Activated effector memory CD4-positive, alpha-beta T cell treated with Interleukin-2 at 50 U/mL for 16 hours (primary cell): ENCODE measurements at regions not wholly inside any gene's neighbourhood (a gene's known extent, or its start where the extent isn't known, plus 50 kb on each side); places are given as distances from the start of the nearest gene placed in this dataset.

ENCODE experiments used
- DNase-seq: peaks from one replicate; pipeline ENCODE4 v3.0.0-alpha.2; 2020

DNA sequence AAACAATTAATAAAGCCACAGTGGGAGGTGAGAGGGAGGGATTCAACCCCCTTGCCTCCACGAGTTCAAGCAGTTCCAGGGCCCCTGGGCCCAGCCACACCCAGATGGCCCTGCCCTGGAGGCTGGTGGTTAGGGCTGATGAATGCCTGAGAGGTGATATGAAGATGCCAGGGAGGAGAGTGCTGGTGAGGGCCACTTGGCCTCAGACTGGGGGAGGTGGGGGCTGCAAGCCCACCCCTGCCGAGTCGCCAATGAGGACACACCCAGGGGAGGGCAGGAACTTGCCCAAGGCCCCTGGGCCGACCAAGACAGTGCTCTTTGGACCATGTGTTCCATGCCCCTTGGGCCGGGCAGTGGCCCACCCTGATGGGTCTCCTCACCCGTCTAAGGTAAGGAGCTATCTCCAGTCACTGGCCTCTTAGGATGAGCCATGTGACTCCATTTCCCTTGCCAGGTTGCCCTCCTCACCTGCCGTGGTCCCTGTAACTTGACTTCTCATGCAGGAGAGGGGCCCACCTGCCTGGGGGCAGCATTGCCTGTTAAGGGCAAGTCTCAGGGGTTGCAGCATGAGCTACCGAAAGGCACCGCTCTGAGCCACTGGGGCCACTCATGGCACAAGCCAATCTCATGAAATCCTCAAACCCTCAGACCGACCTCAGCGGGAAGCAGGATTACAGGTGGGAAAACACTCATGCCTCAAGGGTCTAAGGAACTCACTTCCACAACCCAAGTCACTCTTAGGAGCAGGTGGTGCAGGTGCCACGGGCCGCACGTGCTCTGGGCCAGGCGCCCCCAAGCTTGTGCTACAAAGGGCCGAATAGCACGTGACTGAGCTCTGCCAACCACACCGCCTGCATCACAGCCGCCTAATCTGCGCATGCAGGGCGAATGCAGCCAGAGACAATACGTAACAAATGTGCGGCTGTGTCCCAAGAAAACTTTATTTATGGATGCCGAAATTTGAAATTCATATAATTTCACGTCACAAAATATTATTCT lies 147.4 kb upstream of the MLN start:
- no peak for DNase-seq

DNA sequence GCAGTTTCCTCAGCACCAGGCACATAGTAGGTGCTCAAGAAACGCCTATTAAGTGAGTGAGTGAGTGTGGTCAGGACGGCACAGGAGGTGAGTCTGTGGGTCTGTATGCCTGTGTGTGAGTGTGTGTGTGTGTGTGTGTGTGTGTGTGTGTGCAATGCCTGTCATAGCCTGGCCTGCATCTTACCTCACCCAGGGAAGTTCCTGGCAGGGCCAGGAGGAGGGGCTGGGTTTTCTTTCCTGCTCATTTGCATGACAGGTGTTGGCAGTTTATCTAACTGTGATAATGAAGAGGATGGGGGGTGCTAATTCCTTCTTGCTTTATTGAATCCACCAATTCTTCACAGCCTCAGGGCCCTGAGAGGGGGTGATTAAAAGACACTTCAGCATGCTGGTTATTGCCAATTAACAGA lies 146.7 kb upstream of the MLN start:
- DNase-seq = no peak

DNA sequence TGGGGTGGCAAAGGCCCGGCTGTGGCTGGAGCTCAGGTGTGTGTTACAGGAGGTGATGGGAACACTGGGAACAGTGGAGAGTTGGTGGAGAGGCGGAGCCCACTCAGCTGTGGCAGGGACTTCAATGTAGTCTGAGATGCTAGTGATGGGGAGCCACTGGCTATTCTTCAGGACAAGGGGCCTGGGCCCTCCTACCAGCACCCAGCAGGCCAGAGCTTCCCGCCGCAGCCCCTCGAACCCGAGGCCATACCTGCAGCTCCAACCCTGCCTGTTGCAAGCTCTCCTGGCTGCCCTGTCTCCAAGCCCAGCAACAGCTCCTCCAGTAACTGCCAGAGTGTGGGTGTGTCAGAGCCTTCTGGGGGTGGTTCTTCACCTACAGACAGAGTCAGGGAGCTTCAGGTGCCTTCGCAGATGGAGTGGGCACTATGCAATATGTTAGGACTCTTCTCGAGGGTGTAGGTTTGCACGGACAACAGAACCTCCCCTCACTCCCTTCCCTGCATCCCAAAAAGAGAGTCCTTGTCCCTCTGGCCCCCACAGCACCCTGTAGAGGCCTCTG lies 146.2 kb upstream of the MLN start:
- DNase-seq = no peak

DNA sequence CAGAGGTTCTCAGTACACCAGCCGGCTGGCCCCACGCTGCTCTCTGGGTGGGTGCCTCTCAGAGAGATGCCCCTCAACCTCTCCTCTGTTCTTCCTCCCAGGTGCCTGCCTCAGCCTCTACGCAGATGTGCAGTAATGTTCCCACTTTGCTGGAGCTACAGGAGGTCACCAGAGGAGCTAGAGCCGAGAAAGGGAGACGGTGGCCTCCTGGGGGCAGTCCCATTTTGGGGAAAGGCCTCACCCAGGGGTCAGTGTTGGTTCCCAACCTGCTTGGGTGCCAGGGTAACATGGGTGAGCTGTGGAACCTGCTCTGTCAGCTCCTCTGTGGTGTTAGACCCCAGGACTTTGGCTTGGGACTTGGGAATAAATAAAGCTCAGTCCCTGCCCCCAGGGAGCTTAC lies 145.3 kb upstream of the MLN start:
- no peak for DNase-seq

DNA sequence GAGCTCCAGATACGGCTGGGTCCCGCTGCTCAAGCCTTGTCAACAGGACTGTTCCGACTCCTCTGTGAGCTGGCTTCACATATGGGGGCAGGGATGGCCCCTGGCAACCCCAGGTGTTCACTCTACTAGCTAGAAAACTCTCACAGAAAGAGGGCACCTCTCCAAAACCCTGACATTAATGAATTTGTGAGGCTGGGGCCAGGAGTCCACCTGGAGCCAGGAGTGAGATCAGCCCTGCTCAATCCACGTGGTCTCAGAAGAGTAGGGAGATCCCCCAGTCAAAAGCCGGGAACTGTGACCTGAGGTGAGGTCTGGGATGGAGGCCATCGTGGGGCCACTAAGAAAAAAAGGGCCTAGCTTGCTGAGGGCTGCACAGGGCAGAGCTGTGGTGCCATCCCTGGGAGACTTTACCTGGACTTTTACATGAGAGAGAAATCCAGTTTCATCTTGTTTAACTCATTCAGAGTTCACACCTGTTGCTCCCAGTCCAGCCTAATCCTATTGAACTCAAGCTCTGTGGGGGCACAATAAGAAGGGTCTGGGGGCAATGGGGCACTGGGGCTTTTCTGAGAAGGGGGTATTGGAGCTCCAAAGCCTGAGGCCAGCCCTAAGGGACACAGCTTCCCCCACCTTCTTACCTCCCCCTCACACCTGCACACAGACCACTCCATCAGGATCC lies 144.3 kb upstream of the MLN start:
- DNase-seq = no peak

DNA sequence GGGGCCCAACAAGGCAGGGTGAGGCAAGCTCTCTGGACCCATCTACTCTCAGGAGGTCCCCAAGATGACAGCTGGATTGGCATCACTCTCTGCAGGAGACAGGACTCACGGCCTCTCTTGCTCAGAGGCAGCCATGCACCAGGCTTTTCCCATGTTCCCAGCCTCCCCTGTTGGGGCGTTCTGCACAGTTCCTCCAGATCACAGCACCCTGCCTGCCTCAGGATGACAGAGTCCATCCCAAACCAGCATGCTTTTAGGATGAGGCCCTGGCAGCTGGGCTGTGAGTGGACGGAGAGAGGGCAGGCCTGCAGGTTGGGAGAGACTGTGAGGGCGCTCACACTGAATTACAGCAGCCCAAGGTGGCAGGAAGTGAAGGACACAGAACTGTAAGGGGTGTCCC lies 143.2 kb upstream of the MLN start:
- no peak for DNase-seq

DNA sequence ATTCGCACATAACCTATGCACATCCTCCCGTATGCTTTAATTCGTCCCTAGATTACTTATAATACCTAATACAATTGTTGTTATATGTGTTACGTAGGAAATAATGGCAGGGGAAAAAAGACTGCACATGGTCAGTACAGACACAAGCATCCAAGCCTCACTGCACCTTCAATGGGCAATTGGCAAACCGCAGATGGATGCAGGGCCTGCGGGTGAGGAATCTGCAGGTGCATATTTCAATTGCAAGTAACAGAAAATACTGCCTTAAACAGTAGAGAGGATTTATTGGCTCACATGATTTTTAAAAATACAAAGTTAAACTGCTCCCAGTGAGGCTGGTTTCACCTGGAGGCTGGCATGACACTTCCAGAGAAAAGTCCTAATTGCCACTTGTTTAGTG lies 142.1 kb upstream of the MLN start:
- no peak for DNase-seq

DNA sequence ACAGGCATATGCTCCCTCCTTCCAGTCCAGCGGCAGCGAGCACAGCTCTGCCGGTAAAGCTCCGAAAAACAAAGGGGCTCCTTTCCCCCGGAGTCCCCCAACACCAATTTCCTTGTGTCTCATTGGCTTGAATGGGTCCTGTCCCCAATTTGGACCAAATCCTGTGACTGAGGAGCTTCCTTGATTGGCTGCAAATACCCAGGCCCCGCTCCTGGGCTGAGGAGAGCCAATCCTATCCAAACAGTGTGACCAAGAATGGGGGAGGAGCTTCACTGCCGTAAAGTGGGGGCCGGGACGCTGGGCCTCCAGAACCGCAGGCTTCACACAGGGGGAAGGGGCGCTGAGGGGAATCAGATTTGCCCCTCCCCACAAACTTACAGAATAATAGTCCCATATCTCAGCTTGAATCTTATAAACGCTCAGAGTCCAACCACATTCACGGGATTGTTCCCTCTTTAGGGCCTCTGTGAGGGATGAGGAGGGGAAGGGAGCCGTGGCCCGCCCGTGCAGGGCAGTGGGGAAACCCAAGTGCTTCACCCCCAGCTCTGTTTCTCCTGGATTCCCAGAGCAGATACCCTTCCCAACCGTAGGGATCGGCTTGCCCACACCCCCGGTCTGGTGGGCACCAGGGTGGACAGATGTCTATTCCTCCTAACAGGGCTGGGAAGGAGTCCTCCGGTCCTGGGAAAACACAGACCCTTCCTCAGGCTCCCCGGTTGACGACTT lies 141.0 kb upstream of the MLN start:
- no peak for DNase-seq

DNA sequence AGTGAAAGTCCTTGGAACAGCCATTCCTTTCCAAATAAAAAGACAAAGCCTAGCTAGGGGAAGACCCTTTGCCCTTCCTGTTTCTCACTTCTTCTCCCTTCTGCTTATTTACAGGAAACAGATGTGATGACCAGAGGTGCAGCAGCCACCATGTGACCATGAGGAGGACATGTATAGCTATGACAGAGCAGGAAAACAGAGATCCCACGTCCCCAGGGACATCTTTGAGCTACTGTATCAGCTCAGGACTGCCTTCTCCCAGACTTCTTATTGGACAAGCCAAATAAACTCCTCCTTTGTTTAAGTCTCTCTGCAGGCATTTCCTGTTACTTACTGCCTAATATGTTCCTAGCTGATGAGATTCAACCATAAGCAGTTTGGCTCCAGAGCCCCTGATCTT lies 133.1 kb upstream of the MLN start:
- no peak for DNase-seq

DNA sequence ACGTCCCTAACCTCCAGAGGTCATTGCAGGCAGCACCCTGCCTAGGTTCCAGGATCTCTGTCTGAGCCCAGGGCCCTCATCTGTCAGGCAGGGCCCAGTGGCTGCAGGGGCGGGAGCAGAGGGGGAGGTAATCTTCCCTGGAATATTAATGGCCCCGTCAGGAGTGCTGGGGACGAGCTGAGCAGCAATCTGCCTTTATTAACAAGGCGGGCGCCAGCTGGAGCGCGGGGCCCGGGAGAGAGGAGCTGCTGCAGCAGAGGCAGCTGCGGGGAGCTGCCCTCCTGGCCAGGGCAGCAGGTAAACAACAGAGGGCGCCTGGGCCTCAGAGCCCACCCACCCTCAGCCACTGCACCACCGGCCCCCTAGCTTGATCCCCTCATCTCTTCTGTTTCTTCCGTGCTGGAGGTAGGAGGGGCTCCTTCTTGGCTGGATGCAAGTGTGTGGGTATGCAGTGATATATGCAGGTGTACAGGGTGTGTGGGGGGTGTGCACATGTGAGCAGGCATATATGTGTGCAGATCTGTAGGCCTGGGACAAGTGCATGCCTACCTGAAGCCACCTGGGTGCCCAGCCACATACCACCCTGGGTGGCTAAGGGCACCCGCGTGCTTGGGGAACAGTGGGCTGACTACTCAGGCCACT lies 131.8 kb upstream of the MLN start:
- DNase-seq = no peak

DNA sequence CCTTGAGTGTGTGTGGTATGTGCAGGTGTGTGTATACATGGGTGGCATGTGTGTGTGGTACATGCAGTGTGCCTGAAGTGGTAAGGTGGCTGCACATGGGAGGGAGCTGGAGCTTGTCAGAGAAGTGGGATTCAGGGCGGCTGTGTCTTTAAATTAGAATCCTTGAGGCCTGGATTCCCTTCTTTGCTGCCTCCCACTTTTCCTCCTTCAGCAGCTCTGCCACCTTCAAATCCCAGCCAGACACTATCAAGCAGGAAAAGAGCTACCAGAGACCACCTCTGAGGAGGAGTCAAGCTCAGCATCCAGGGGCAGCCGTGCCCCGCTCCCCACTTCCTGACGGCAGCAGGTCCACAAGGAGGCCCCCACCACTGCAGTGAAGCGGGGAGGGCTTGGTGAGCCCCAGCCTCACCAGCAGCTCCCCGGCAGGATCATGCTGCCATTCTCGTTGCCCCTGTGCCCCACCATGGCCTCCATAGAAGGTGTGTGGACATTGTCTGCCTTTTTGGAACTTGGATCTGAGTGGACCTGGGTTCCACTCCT lies 131.0 kb upstream of the MLN start:
- no peak for DNase-seq

DNA sequence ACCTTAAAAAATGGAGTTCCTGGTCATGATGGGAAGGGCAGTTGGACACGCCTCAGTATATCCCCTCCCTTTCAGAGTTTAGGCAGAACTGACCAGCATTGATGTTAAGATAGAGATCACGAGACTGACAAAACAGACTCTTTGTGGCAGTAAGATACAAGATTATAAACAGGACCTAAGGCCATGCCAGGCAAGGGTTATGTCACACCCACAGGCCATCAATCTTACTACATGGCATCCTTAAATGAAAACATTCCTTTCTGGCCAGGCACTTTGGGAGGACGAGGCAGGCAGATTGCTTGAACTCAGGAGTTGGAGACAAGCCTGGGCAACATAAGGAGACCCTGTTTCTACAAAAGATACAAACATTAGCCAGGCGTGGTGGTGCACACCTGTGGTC lies 129.3 kb upstream of the MLN start:
- DNase-seq = no peak

DNA sequence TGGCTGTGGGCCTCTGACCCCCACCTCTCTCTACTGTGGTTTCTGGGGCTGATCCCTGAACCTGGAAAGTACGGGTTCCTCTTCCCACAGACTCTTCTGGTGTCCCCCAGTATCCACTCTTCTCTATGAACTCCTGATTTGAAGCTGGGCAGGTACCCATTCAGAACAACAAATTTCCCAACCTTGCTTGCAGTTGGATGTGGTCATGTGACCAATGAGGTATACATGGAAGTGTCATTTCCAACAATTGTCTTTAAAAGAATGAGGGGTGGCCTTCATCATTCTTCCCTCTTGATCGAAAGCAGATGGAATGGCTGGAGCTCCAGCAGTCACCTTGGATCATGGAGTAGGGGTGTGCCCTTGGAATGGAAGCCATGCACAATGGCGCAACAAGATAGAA lies 128.0 kb upstream of the MLN start:
- DNase-seq = no peak

DNA sequence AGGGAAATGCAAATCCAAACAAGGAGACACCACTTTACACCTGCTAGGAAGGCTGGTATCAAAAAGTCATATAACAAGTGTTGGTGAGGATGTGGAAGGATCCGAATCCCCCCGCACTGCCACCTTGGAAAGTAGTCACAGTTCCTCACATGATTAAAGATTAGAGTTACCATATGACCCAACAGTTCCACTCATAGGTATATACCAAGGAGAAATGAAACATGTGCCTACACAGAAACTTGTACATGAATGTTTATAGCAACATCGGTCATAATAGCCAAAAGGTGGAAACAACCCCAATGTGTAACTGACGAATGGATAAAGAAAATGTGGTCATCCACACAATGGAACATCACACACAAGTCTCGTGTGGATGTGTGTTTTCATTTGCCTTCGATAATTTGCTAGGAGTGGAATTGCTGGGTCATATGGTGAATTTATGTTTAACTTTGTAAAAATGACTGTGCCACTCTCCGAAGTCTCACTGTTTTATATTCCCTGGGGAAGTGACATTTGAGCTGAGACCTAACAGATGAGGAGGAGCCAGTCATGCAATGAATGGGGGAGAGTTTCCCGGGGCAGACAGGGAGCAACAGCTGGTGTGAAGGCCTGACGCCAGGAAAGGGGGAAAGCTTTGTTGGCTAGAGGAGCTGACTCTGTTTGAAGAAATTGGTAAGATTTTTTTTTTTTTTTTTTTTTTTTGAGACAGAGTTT lies 125.9 kb upstream of the MLN start:
- no peak for DNase-seq

DNA sequence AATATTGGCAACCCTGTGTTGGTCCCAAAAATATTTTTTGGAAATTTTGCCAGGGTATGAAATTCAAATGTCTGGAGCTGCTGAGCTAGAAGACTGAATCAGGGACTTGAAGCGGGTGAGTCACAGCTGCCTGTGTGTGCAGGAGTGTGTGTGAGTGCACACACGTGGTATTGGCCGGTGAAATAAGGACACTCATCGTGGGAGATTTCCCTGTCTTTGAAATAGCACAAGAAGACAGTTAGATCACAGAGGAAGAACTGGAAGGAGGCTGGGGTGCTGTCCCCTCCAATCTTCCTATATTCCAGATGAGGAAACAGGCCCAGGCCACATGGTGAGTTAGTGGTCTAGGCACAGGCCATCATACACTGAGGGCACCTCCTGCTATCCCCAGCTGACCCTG lies 123.8 kb upstream of the MLN start:
- DNase-seq = no peak

DNA sequence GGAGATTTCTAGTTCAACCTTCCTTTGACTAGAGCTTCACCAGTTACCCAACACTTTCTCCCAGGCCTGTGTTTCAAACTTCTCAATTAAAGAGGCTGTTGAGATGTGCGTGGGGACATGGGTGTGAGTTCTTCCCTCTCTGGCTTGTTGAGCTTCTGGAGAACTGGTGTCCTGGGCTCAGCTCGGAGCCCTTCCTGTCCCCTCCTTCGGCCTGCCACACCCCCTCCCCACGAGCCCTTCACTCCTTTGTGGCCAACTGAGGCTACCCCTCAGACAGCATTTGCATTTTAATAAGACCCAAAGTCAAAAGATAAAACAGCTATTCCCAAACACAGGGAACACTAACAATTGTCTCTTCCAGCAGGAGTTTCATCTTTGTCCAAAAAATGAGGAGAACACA lies 123.3 kb upstream of the MLN start:
- no peak for DNase-seq

DNA sequence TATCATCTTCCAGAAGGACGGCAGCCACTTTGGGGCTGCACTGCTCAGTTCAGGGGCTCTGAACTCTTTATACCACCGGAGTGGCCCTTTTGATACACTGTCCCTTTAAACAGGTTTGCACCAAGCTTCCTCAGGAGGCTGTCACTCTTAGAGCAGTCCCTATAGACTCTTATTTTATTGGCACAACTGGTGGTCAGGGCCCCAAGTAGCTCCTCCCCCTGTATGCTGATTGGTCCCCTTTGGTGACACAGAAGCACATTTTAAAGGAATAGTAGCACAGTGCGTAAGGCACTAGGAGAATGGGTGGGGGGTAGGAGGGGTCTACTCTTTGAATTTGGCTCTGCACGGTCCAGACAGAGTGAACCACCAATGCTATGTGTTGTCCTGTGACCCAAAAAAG lies 122.6 kb upstream of the MLN start:
- no peak for DNase-seq

DNA sequence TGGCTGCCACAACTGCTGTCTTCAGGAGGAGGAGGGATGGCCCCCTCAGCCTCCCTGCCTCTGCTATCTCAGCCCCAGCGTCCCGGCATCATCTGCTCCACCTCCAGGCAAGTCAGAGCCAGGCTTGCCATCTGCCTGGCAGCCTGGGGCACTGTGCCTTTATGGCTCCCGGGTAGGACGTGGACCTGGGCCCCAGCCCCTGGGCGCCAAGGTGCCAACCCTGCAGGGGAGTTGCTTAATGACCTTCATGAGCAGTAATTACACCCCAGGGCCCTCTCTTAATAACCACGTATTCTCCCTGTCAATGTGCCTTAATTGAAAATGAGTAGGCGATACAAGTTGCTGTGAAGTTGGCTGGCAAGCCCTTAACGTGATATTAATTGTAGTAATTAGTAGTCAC lies 122.1 kb upstream of the MLN start:
- no peak for DNase-seq

DNA sequence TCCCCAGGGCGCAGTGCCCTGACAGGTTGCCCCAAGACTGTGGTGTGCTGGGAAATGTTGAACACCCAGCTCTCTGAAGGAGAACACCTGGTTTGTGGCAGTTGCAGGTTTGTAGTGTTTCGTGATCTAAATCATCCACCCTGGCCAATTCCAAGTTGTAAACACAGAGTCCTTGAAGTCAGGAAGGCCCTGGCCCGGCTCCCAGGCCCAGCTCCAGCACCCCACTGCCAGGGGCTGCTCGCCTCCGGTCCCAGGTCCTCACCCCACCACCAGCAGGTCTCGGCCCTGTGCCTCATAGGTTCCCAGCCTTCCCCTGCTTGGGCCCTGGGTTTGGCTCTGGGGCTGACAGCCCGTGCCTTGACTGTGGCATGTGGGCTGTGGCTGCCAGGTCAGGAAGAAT lies 121.4 kb upstream of the MLN start:
- DNase-seq = no peak

DNA sequence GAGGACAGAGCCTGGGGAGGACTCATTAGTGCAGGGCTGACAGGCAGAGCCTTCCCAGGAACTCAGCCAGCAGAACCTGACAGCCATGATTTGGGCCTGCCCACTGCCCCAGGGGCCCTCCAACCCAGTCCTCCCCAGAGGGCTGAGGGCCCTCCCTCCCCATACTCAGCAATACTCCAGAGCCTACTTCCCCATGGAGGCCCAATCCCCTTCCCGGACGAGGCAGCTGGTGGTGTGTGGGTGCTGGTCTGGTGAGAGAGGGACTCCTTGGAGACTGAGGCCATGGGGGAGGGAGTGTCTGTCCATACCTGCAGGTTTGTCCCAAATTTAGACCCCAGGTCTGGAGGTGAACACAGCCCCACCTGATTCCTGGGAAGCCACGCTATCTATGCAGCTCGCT lies 120.9 kb upstream of the MLN start:
- DNase-seq = no peak

DNA sequence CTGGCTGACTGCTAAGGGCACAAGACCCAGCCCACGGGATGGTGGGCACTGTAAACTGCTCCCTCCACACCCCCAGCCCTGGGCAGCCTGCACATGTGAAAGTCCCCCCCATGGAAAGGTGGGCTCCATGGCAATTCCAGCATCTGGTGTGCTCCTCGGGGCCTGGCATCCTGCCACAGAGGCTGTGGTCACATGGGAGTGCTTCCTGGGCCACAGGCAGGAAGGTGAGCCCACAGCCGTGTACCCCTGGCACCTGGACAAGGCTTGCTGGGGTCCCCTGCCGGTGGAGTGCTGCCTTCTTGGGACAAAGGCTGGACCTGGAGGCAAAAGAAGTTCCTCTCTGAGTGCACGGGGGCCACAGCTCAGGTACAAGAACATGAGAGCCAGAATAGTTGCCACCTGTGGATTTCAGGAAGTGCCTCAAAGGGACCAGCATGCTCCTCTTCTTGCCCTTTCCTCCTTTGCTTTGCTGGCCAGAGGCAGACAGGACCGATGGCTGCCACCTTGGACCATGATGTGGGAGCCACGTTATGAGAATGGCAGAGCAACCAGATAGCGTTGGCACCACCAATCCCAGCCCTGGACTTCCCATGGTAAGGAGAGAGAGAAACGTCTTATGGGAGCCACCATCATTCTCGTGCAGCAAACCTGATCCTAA lies 120.2 kb upstream of the MLN start:
- DNase-seq = no peak
